SH-SY5Y (cell line): ENCODE measurements at regions not wholly inside any gene's neighbourhood (a gene's known extent, or its start where the extent isn't known, plus 50 kb on each side); places are given as distances from the start of the nearest gene placed in this dataset.

Experiments
- GATA2 ChIP-seq: IDR thresholded peaks from 2 replicates; pipeline ENCODE4 v1.6.1; 2011; ENCODE audit warnings: mild to moderate bottlenecking, low read depth, low read length
- GATA3 ChIP-seq: IDR thresholded peaks from 2 replicates; pipeline ENCODE4 v1.6.1; 2011; ENCODE audit warnings: low read depth, mild to moderate bottlenecking, low read length, moderate library complexity

- TF ChIP-seq GATA3 (no peak), GATA2 (no peak)
Measured at GRCh38 chr14:98165976-98166375, 1106.0 kb downstream of the BCL11B start.

GRCh38 chr14:98167275-98167674 lies 1104.7 kb downstream of the BCL11B start:
- TF ChIP-seq GATA3 (no peak), GATA2 (no peak)

DNA sequence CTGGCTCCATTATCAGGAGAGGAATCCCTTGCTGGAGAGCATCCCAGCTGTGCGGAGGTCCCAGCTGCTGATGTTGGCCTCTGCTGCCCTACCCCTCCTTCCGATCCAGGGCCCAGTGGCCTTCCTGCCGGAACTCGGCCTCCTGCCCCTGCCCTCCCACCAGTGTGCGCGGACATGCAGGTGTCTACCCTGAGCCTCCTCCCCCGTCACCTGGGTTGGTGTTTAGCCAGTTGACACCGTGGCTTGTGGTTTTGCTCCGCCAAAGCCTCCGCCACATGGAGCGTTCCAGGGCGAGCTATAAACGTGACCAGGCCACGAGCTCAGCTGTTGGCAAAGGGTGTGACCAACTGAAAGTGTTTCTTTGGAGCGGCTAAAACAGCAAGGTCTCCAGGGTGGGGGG lies 1104.3 kb downstream of the BCL11B start:
- TF ChIP-seq GATA2 (no peak), GATA3 (no peak)

DNA sequence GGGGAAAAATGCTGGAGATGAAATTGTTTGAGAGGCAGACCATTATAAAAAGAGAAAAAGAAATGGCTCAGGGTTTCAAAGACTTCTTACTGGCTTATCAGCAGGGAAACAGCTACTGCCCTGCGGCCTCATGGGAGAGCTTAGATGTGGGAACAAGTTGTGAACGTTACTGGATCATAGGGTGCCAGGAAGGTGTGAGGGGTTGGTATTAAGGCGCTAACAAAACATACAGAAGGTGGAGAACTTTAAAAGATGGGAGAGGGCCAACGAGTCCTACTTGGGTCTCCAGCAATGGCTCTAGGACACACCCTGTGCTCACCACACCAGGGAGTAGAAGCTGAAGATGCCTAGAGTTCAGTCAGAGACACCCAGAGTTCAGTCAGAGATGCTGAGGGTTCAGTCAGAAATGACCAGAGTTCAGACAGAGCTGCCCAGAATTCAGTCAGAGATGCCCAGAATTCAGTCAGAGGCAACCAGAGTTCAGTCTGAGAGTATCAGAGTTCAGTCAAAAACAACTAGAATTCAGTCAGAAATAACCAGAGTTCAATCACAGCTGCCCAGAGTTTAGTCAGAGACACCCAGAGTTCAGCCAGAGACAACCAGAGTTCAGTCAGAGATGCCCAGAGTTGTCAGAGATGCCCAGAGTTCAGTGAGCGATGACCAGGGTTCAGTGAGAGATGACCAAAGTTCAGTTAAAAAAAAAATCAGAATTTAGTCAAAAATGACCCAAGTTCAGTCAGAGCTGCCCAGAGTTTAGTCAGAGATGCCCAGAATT lies 1103.6 kb downstream of the BCL11B start:
- TF ChIP-seq GATA3 (no peak), GATA2 (no peak)

DNA sequence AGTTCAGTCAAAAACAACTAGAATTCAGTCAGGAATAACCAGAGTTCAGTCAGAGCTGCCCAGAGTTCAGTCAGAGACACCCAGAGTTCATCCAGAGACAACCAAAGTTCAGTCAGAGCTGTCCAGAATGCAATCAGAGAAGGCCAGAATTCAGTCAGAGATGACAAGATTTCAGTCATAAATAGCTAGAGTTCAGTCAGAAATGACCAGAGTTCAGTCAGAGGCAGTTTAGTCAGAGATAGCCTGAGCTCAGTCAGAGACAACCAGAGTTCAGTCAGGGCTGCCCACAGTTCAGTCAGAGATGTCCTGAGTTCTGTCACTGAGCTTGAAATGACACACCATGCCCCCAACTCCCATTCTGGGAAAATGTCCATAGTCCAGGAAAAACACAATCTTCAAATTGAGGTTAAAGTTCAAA lies 1102.8 kb downstream of the BCL11B start:
- TF ChIP-seq GATA2 (no peak), GATA3 (no peak)

DNA sequence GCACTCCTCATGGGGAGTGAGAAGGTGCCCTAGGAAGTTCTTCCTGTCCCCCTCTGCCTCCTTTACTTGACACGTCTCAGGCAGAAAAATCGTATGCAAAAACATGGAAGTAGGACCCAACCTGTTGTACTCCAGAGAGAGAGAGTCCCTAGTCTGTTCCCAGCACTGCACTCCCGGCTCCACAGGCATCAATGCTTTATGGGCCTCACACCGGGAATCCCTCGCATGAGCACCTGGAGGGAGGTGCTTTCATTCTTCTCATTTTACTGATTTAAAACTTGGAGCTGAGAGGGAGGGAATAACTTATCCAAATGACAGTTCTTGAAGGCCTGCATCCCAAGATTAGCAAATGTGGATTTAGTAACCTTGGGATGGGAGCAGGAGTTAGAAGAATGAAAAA lies 1101.4 kb downstream of the BCL11B start:
- TF ChIP-seq GATA3 (no peak), GATA2 (no peak)

DNA sequence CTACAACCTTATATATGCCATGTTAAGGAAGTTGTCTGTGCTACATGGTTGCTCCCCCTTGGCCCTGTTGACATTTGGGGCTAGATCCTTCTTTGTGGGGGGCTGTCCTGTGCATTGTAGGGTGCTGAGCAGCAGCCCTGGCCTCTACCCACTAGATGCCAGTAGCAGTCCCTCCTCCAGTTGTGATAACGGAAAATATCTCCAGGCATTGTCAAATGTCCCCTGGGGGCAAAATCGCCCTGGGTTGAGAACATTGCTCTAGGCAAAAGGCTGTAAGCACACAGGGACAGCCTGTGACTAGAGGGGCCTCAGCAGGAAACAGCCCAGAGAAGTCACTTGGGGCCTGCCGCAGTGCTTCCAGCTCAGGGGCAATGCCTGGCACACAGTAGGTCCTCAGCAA lies 1100.3 kb downstream of the BCL11B start:
- TF ChIP-seq GATA2 (no peak), GATA3 (no peak)

- TF ChIP-seq GATA3 (no peak), GATA2 (no peak)
Measured at GRCh38 chr14:98172243-98172778, 1099.7 kb downstream of the BCL11B start.

DNA sequence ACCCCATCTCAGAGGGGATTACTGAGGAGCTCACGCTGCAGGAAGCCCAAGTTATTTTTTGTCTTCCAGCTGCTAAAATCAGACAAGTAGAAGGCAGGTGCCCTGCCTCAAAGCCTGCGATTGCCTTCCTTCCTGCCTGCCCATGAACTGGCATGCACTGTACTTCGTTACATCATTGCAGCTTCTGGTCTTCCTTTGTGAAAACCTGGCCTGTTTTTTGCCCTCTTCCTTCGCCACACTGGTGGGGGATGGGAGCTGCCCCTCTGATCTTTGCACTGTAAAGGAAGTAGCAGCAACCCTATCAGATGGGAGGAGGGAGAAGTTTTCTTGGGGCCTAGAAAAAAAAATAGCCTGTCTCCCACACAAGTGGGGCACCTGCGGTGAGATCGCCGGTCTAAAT lies 1098.7 kb downstream of the BCL11B start:
- TF ChIP-seq GATA3 (no peak), GATA2 (no peak)

DNA sequence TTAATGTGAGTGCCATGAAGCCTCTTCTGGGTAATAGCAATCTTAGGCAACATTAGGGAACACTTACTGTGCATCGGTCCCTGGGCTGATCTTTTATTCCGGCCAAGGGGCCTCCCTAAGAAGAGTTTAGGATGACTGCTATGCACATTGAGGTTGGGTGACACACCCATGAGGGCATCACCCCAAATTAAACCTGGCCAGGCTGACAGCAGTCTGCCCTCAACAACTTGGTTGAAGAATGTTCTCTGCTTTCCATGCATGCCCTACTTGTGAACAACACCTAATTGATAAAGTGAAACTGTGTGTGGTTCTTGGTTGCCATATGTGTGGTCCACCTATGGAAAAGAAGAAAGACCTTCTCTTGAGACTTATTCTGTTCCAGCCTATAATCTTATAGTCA lies 1098.0 kb downstream of the BCL11B start:
- TF ChIP-seq GATA2 (no peak), GATA3 (no peak)

GRCh38 chr14:98175436-98175835 lies 1096.6 kb downstream of the BCL11B start:
- no peak for TF ChIP-seq GATA2
- no peak for TF ChIP-seq GATA3

DNA sequence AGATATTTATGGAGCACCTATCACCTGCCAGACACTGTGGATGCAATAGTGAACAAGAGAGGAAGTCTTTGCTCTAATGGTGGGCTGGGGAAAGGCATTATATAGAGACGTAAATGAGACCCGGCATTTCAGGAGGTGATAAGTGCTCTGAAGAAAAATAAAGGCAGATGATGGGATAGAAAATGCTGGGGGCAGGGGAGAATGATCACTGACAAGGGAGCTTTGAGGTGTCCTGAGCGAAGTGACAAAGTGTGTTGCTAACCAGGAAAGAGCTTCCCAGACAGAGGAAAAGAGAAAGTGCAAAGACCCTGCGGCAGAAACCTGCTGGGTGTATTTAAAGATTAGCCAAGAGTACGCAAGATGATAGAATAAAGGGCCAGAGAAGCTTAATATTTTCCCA lies 1096.1 kb downstream of the BCL11B start:
- TF ChIP-seq GATA2, result no peak
- no peak for TF ChIP-seq GATA3

GRCh38 chr14:98176892-98177291 lies 1095.1 kb downstream of the BCL11B start:
- TF ChIP-seq GATA2, result no peak

DNA sequence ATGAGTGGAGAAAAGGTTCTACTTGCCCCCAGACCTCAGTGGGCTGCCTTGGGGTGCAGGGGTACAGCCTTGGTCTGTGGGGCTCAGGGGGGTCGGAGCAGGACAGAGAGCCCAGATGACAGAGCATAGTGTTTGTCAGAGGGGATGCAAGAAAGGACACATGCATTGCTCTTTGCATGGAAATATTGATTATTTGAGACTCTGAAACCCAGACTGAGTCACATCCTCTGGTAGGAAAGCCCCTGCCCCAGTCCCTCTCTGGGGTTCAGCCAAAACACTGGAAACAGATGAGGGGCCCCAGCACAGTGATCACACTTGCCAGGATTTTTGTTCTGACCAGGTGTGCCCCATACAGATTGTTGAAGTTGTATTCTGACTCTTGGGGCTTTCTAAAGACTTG lies 1094.4 kb downstream of the BCL11B start:
- no peak for TF ChIP-seq GATA2

DNA sequence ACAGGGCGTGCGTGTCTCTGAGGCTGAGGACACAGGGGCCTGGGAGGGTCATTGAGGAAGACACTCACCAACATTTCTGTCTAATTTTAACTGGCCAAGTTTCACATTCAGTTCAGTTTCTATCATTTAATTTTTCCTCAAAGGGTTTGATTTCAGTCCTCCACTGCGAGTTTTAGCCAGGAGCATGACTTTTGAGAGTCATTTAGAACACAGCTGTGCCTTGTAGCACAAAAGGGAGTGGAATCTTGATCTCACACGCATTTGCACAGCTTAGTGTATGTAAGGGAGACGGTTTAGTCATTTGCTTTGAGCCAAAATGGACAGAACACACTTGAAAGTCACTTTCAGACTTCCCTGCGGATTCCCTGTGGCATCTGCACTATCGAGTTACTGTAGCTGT lies 1090.8 kb downstream of the BCL11B start:
- no peak for TF ChIP-seq GATA2
- no peak for TF ChIP-seq GATA3

DNA sequence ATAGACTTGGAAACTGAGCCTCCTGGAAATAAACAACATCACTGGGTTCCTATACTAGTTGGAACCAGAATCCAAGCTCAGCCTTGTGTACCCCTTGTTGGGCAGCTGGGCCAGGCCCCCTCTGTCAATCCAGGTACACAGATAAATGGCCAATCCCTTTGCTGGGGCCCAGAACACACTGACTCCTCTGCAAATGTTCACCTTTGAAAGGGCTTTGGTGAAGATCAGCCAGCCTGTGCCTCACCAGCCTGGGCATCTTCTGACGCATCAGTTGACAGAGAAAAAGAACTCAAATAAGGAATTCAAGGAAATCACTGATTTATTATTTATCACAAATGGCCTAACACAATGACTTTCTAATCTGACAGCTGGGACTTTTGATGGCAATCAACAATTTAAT lies 1090.2 kb downstream of the BCL11B start:
- no peak for TF ChIP-seq GATA2
- TF ChIP-seq GATA3, result no peak
